T-helper 1 cell (primary cell): ENCODE measurements at regions not wholly inside any gene's neighbourhood (a gene's known extent, or its start where the extent isn't known, plus 50 kb on each side); places are given as distances from the start of the nearest gene placed in this dataset.
A peak's percentile ranks its signal among the peaks of the same experiment; 100 is the strongest.
"Not testable (repeated sequence)": the region's sequence is repeated elsewhere in the genome, so short reads cannot be mapped to it uniquely, and the experiment has no call there.

ENCODE experiments used
- DNase-seq, 5 donors: peaks; one replicate each; pipeline ENCODE4 v3.0.0-alpha.2; 2012 to 2020

DNA sequence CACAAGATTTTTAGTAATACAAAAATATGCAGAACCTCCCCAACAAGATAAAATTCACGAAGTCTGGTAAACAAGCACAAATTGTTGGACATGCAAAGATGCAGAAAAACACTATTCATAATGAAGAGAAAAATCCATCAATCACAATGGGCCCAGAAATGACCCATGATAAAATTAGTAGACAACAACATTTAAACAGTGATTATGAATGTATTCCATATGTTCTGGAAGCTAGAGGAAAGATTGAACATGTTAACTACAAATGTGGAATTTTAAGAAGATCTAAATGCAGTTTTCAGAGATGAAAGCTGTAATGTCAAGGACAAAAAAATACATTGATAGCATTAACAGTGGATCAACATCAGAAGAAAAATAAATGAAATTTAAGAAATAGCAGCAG lies 243.3 kb upstream of the LINC00305 start:
- no peak for DNase-seq

DNA sequence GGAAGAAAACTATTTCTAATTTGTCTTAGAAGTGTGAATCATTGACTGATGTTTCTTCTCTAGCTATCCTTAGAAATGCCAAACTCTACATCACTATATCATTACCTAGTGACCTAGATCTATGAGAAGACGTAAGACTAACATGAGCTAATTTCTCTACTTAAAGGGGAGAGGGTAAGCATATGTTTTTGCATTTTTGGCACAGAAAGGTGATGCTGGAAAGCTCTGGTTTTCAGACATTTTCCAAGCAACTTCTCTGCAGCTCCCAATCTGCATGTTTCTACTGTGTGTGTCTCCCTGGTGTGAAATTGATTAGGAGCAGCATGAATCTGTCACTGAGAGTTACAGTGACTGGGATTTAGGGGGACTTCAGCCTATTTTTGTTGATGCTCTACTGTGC lies 235.2 kb upstream of the LINC00305 start:
- DNase-seq = no peak

- no peak for DNase-seq
These were observed 231.2 kb upstream of the LINC00305 start for GRCh38 chr18:64380117-64380516.

DNA sequence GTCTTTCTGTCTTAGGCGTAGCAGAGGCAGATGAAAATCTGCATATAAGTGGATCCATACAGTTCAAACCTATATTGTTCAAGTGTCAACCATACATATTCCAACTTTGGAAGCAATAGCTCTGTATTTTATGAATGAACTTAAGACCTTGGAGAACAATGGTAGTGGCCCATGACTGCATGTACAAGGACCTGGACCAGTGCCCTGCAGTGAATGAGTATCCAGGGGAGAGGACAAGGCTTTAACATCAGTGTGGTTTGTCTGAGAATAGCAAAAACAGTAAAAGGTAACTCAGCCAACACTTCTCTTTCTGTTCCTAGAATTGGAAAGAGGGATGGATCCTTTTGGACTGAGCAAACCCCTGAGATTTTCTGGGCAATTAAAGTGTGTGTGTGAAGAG lies 230.8 kb upstream of the LINC00305 start:
- no peak for DNase-seq

DNA sequence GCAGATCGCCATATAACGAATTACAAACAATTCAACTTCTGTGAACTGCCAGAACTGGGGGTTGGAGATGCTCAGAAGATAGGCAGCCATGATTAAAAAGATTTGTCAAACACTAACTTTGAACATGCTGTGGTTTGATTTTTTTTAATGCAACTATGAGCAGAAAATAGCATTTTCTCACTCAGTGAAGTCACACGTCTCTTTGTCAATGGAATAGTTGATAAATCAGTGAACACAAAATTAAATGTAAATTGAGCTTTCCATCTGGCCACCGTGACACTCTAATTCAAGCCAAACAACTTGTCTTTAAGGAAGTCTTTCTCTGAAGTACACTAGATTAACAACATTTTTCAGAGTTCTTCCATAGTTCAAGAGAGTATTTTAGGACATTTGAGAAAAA lies 228.6 kb upstream of the LINC00305 start:
- no peak for DNase-seq

GRCh38 chr18:64372850-64373249 lies 224.0 kb upstream of the LINC00305 start:
- no peak for DNase-seq

DNA sequence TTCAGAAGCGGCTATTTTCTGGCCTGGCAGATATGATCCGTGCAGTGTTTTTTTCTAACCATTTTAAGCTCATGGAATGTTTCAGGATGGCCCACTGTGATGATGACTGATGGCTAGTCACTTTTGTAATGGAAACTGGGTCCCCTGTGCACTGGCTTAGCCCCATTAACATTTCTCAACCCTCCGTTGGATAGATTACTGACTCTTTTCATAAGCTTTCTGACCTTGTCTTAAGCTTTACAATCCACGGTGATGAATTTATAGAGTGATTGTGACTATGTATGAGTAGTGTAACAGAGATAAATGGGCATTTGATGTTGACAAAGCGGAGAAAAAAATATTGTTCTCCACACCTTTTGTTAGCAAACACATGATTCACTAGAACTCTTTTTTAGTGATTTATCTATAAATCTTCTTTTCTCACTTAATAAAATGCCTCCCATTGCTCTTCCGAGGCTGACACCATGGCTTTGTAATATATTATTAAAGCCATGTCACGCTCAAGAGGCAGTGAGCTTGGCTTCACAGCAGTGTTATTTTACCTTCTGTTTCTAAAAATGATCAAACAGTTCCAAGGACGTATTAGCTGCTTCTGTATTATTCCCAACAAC lies 221.0 kb upstream of the LINC00305 start:
- DNase-seq = not testable (repeated sequence)

GRCh38 chr18:64365106-64365505 lies 216.2 kb upstream of the LINC00305 start:
- peak in 1 of 5 donors; percentile 23 for DNase-seq

DNA sequence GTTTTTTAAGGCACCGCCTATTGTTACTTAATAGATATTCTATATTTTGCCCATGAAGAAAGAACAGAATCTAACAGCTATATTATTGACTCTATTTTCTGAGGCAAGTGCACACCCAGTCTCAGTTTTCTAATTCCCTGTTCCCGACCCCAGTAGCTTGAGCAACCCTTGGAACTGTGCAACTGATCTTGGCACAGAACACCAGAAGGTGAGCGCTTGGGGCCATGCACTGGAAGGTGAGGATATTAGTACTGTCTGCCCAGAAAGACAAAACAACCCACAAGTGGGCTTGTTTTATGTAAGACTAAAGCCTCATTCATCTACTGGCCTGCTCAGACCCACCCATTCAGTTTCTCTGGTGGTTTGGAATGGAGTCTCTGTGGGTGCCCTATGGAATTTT lies 188.8 kb upstream of the LINC00305 start:
- no peak for DNase-seq

GRCh38 chr18:64337018-64337417 lies 188.1 kb upstream of the LINC00305 start:
- DNase-seq = no peak

DNA sequence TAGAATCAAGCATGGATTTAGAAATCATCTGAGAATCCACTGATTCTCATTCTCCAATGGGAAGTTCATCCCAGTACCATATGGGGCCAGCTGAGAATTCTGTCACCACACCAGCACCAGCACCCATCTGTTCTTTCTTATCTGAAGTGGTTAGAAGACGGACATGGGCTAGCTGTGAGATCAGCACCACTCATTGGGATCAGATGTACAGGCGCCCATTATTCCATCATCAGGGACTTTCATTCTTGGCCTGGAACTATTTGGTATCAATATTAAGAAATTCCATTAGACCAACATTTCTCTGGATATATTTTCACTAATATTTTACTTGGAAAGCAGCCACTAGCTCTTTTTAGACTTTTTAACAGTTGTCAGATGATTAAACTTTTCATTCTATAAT lies 185.9 kb upstream of the LINC00305 start:
- no peak for DNase-seq

DNA sequence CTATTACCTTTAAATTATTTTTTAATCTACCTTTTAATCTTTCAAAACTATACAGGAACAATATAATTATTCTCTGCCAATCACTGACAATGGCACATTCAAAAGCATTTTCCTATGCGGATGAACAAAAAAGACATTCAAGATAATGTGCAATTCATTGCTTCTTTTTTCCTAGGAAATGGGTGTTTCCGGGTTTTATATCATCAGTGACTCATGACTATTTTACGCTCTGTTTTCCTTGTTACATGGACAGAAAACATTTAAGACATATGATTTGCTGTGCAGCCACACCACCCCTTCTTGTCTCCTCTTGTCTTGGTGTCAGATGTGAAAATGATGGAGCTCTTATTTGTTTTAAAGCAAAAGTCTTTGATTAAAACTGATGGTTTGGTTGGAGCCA lies 184.7 kb upstream of the LINC00305 start:
- no peak for DNase-seq

DNA sequence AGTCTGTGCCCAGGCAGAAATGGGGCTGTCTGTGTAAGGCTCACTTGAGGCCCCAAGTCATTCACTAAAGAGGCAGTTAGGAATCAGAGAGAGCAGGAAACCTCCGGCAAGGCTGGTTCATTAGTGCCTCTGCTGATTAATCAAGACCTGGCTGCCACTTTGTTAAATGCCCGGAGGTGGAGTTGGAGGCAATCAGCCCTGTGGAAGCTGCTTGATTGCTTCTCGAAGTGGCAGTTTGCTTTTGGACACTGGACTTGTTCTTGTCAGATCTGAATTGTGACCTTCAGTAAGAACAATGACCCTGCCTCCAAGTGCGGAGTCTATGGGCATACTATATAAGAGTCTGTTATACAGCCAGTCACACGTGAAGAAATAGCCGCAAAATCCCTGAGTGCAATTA lies 183.9 kb upstream of the LINC00305 start:
- DNase-seq = no peak

- no peak for DNase-seq
These were observed 182.5 kb upstream of the LINC00305 start for GRCh38 chr18:64331419-64331818.

DNA sequence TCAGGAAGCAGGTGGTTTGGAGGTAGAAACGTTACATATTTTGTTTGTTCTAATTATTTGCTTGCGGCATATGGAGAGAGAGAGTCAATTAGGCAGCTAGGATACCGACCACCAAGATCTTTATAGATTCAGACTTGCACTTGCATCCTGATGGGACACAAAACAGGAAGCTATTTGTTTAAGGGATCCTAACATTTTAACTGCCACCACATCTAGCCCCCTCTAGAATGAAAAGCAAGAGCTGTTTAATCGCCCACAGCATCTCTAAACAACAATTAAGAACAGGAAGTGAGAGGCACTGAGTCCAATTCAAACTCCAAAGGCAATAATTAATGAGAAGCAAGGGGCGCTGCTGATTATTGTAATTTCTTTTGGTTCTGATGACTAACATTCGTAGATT lies 182.0 kb upstream of the LINC00305 start:
- DNase-seq = no peak

DNA sequence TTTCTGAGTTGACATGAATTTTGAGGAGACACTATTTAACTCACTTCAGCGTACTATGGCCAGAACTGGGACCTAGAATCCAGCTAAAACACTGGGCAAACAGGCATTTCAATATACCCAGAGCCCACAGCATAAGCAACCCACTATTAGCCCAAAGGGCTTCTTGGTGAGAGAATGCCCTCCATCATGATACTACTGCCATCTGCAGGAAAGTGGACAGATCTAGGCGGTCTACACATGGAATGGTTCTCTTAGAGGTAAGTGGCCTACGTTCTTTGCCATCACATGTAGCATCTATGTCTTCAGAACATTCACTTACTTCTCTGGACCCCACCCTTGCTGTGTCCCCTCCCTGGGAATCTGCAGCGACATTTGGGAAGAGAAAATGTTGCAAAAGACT lies 181.3 kb upstream of the LINC00305 start:
- no peak for DNase-seq

DNA sequence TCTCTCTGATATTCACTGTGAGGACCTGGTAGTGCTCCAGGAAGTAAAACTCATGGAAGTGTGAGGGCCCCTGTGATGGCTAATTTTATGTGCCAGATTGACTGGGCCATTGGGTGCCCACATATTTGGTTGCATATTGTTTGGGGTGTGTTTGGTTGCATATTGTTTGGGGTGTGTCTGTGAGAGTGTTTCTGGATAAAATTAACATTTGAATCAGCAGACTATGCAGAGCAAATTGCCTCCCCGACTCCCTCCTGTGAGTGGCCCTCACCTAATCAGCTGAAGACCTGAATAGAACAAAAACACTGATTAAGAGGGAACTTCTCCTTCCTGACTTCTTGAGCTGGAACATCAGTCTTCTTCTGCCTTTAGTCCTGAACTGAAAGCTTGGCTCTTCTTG lies 173.3 kb upstream of the LINC00305 start:
- no peak for DNase-seq

DNA sequence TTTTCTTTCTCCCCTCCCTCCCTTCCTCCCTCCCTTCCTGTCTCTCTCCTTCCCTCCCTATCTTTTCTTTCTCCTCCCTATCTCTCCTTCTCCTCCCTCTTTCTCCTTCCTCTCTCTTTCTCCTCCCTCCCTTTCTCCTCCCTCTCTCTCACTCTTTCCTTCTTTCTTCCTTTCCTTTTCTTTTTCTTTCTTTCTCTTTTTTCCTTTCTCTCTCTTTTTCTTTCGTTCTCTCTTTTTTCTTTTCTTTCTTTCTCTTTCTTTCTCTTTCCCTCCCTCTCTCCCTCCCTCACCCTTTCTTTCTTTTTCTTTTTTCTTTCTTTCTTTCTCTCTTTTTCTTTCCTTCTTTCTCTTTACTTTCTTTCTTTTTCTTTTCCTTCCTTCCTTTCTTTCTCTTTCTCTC lies 169.7 kb upstream of the LINC00305 start:
- DNase-seq = no peak

GRCh38 chr18:64311859-64312258 lies 163.0 kb upstream of the LINC00305 start:
- no peak for DNase-seq

DNA sequence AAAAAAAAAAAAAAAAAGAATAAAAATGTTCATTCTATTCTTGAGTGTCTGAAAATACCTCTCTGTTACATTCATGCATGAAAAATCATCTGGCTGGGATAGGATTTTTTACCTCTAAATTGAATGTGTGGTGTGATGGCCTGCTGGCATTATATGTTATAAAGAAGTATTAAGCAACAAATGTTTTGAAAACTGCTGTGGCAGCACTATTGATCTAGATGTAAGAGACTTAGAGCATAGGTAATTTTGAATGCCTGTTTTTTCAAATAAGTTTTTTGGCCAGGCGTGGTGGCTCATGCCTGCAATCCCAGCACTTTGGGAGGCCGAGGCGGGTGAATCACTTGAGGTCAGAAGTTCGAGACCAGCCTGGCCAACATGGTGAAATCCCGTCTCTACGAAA lies 147.0 kb upstream of the LINC00305 start:
- DNase-seq = no peak

GRCh38 chr18:64294967-64295366 lies 146.1 kb upstream of the LINC00305 start:
- no peak for DNase-seq

DNA sequence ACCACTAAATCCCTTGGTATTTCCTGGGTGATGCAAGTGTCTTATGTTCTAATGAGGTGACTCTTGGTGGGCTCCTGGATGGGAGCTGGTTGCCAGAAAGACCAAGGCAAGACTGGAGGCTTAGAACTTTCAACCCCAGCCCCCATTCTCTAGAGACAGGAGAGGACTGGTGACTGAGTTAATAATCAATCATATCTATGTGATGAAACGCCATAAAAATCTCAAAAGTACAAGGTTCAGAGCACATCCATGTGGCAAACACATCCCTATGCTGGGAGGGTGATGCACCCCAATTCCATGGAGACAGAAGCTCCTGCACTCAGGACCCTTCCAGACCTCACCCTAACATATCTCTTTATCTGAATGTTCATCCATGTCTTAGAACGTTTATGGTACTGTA lies 139.5 kb upstream of the LINC00305 start:
- DNase-seq = no peak

DNA sequence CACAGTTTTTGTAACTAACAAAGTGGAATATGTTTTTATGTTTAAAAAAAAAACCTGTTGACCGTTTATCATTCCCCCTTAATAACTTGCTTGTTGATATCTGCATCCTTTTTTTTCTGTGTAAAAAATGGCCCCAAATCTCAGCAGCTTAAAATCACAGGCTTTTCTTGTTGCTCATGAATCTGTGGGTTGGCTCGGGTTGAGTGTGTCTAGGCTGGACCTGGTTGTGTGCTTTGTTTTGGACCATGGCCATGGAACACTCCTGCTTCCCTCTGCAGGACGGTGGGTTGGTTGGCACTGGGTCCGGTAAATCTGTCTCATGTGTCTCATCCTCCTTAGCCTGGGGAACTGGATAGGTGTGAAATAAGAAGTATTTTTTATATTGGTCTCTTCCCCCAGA lies 139.0 kb upstream of the LINC00305 start:
- no peak for DNase-seq

DNA sequence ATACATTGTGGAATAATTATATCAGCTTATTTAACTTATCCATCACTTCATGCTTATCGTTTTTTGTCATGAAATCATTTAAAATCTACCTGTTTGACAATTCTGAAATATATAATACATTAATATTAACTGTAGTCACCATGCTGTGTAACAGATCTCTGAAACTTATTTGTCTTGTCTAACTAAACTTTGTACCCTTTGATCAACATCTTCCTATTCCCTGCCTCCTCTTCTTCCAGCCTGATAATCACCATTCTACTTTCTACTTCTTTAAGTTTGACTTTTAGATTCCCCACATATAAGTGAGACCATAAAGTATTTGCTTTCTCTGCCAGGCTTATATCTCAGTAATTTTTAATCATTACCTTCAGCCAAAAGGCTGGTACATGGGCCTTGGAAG lies 134.2 kb upstream of the LINC00305 start:
- DNase-seq = no peak

DNA sequence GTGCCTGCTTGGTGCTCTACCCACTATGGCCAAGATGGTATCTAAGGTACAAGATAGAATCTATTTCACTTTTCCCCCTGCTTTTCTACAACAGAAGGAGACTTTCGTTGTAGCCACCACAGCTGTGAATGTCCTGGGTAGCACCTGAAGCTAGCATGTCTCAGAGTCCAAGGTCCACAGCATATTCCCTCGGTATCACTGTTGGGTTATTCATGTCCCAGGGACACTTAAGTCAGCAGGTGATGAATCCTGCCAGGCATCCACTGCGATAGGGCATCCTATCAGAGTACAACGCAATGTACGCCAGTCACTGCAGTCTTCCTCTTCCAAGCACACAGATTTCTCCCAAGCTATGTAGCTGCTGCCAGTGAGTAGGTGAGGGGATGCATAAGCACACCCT lies 129.1 kb upstream of the LINC00305 start:
- DNase-seq = no peak
